HEK293 (cell line): ENCODE measurements at regions not wholly inside any gene's neighbourhood (a gene's known extent, or its start where the extent isn't known, plus 50 kb on each side); places are given as distances from the start of the nearest gene placed in this dataset.

Experiments used
- CTCF ChIP-seq: fragments of 450-650 bp; formaldehyde crosslinking; IDR thresholded peaks from 2 replicates; pipeline ENCODE4 v1.5.1; 2016; ENCODE audit warnings: missing biosample characterization, missing genetic modification characterization
- HIC1 ChIP-seq: fragments of 450-650 bp; formaldehyde crosslinking; IDR thresholded peaks from 2 replicates; pipeline ENCODE4 v1.5.1; 2016; ENCODE audit warnings: missing biosample characterization, missing genetic modification characterization
- HOXA7 ChIP-seq: sonication (generic); formaldehyde crosslinking; IDR thresholded peaks from 2 replicates; pipeline ENCODE4 v1.8.1; 2022; ENCODE audit warnings: missing genetic modification reagents, borderline replicate concordance
- MYNN ChIP-seq: fragments of 450-650 bp; formaldehyde crosslinking; IDR thresholded peaks from 2 replicates; pipeline ENCODE4 v1.5.1; 2016; ENCODE audit warnings: missing biosample characterization, missing genetic modification characterization, borderline replicate concordance
- OVOL3 ChIP-seq: fragments of 450-650 bp; formaldehyde crosslinking; IDR thresholded peaks from 2 replicates; pipeline ENCODE4 v1.5.1; 2016; ENCODE audit warnings: missing biosample characterization, missing genetic modification characterization
- YY2 ChIP-seq: fragments of 450-650 bp; formaldehyde crosslinking; IDR thresholded peaks from 2 replicates; pipeline ENCODE4 v1.5.1; 2016; ENCODE audit warnings: missing biosample characterization, missing genetic modification characterization
- ZBTB20 ChIP-seq: fragments of 450-650 bp; formaldehyde crosslinking; IDR thresholded peaks from 2 replicates; pipeline ENCODE4 v1.5.1; 2016; ENCODE audit warnings: missing biosample characterization, missing genetic modification characterization
- ZNF629 ChIP-seq: fragments of 450-650 bp; formaldehyde crosslinking; IDR thresholded peaks from 2 replicates; pipeline ENCODE4 v1.5.1; 2017; ENCODE audit warnings: missing biosample characterization, missing genetic modification characterization

GRCh38 chr6:145567684-145568252 lies 167.6 kb downstream of the EPM2A start:
- TF ChIP-seq HIC1 (tag by site-specific recombination) (no peak), MYNN (tag by site-specific recombination) (no peak), HOXA7 (CRISPR knock-in tag) (no peak; the same call in 1 of the 2 replicates), YY2 (no peak), CTCF (tag by site-specific recombination) (no peak), ZNF629 (tag by site-specific recombination) (no peak), ZBTB20 (no peak), OVOL3 (tag by site-specific recombination) (no peak)
